ENCODE measurements at regions not wholly inside any gene's neighbourhood (a gene's known extent, or its start where the extent isn't known, plus 50 kb on each side); places are given as distances from the start of the nearest gene placed in this dataset.

GRCh38 chr15:66935688-66936087, 129.7 kb upstream of the SMAD3 start:
- POLR2A ChIA-PET = no interaction called here

GRCh38 chr15:66936109-66936860, 129.1 kb upstream of the SMAD3 start:
- Mint-ChIP-seq H3K4me3 (no peak overlapping the region), H3K9me3 (peaks cover 5% of the 10 kb centered on the region), H3K36me3 (ENCODE audit: low read depth) (no peaks in the 10 kb centered on the region), H3K27me3 (no peaks in the 10 kb centered on the region), H3K27ac (no peak overlapping the region), H3K4me1 (ENCODE audit: low read depth) (no peaks in the 10 kb centered on the region)
- ChIA-PET CTCF (interaction anchor here (0.6 kb wide), 1 partner anchor 523 kb away, joined by 3 read pairs; no protein-coding TSS in a partner anchor), POLR2A (no interaction called here)
- H3K4me1 ChIP-seq (ENCODE audit: insufficient read depth, low read length) = no peaks in the 10 kb centered on the region
- no peak overlapping the region for H3K4me3 ChIP-seq (ENCODE audit: low read length)
- ATAC-seq (ENCODE audit: poor library complexity) (no peak), DNase-seq (no peak)
- H3K36me3 ChIP-seq (ENCODE audit: insufficient read depth, low read length) = no peaks in the 10 kb centered on the region
- H3K27me3 ChIP-seq (ENCODE audit: control insufficient read depth in 1 of 2, insufficient read depth in 2 of 2, low read length in 2 of 2) = peaks cover 0 to 9% of the 10 kb centered on the region in 2 experiments
- intact Hi-C loops (cut with DNase I, micrococcal nuclease) = no loop called here
- H3K9me3 ChIP-seq (ENCODE audit: control insufficient read depth in 1 of 2, insufficient read depth in 1 of 2, low read length in 2 of 2) = peaks cover 11 to 28% of the 10 kb centered on the region in 2 experiments
- no peak for TF ChIP-seq CTCF (IDR thresholded peaks at IDR 0.05)
- H3K27ac ChIP-seq (ENCODE audit: low read depth in 1 of 2, low read length in 2 of 2) = no peak overlapping the region

More at GRCh38 chr15:66935688-66936087, 129.7 kb upstream of the SMAD3 start:
- no peaks in the 10 kb centered on the region for H3K4me1 Mint-ChIP-seq (ENCODE audit: low read depth)
- CTCF ChIA-PET = interaction anchor here (0.6 kb wide), 1 partner anchor 524 kb away, joined by 3 read pairs; no protein-coding TSS in a partner anchor
- H3K36me3 ChIP-seq (ENCODE audit: insufficient read depth, low read length) = no peaks in the 10 kb centered on the region
- peaks cover 11 to 28% of the 10 kb centered on the region in 2 experiments for H3K9me3 ChIP-seq (ENCODE audit: control insufficient read depth in 1 of 2, insufficient read depth in 1 of 2, low read length in 2 of 2)
- no peak for DNase-seq
- no peak for TF ChIP-seq CTCF (IDR thresholded peaks at IDR 0.05)
- ATAC-seq (ENCODE audit: poor library complexity) = no peak
- no peak overlapping the region for H3K4me3 Mint-ChIP-seq
- peaks cover 0 to 9% of the 10 kb centered on the region in 2 experiments for H3K27me3 ChIP-seq (ENCODE audit: control insufficient read depth in 1 of 2, insufficient read depth in 2 of 2, low read length in 2 of 2)
- H3K9me3 Mint-ChIP-seq = peaks cover 5% of the 10 kb centered on the region
- H3K27ac Mint-ChIP-seq = no peak overlapping the region
- intact Hi-C loops (cut with DNase I, micrococcal nuclease) = no loop called here
- H3K4me1 ChIP-seq (ENCODE audit: insufficient read depth, low read length) = no peaks in the 10 kb centered on the region
- no peaks in the 10 kb centered on the region for H3K36me3 Mint-ChIP-seq (ENCODE audit: low read depth)
- no peak overlapping the region for H3K27ac ChIP-seq (ENCODE audit: low read depth in 1 of 2, low read length in 2 of 2)
- no peaks in the 10 kb centered on the region for H3K27me3 Mint-ChIP-seq
- H3K4me3 ChIP-seq (ENCODE audit: low read length) = no peak overlapping the region

DNA sequence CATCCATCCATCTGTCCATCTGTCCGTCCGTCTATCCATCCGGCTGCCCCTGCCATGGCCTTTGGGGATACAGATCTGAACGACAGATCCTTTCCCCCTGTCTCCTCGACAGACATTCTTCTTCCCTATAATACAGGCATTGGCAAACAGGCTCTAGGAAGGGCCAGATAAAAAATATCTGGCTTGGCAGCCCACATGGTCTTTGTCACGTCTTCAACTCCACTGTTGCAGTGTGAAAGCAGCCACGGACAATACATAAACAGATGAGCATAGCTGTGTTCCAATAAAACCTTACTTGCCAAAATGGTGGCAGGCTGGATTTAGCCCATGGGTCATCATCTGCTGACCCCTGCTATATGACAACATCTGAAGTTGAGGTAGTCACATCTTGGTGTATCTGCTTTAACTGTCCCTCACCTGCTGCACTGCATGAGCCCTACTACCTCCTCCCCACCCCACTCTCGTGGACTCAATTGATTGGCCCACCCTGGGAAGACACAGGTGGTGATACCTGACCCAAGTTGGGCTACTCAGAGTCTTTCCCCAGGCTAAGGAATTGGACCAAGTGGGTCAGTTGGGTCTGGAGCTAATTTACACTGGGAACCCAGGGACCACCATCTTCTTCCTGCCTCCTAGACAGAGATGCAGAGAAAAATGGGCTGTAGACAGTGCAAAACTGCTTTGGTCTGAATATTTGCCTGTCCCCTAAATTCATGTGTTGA, 128.4 kb upstream of the SMAD3 start:
- no peaks in the 10 kb centered on the region for H3K4me1 ChIP-seq (ENCODE audit: insufficient read depth, low read length)
- no peak overlapping the region for H3K4me3 ChIP-seq (ENCODE audit: low read length)
- TF ChIP-seq CTCF (IDR thresholded peaks at IDR 0.05) = no peak
- Mint-ChIP-seq H3K36me3 (ENCODE audit: low read depth) (no peaks in the 10 kb centered on the region), H3K4me1 (ENCODE audit: low read depth) (no peaks in the 10 kb centered on the region), H3K27me3 (no peaks in the 10 kb centered on the region), H3K9me3 (peaks cover 5% of the 10 kb centered on the region), H3K27ac (no peak overlapping the region), H3K4me3 (no peak overlapping the region)
- intact Hi-C loops (cut with DNase I, micrococcal nuclease) = no loop called here
- no peaks in the 10 kb centered on the region for H3K36me3 ChIP-seq (ENCODE audit: insufficient read depth, low read length)
- POLR2A ChIA-PET = no interaction called here
- peaks cover 0 to 9% of the 10 kb centered on the region in 2 experiments for H3K27me3 ChIP-seq (ENCODE audit: control insufficient read depth in 1 of 2, insufficient read depth in 2 of 2, low read length in 2 of 2)
- CTCF ChIA-PET = no interaction called here
- H3K27ac ChIP-seq (ENCODE audit: low read depth in 1 of 2, low read length in 2 of 2) = no peak overlapping the region
- DNase-seq (no peak), ATAC-seq (ENCODE audit: poor library complexity) (no peak)
- H3K9me3 ChIP-seq (ENCODE audit: control insufficient read depth in 1 of 2, insufficient read depth in 1 of 2, low read length in 2 of 2) = peaks cover 11 to 28% of the 10 kb centered on the region in 2 experiments
